H1 (cell line): ENCODE measurements at regions not wholly inside any gene's neighbourhood (a gene's known extent, or its start where the extent isn't known, plus 50 kb on each side); places are given as distances from the start of the nearest gene placed in this dataset.

ENCODE experiments used
- CTCF ChIA-PET: fragments of 300-600 bp; sonication (Branson Sonifier 250); formaldehyde crosslinking; loops from one replicate; lab custom pipeline; 2021; ENCODE audit not compliant: partially characterized antibody; lab: Charles Lee
- POLR2A ChIA-PET: fragments of 300-600 bp; sonication (Branson Sonifier 250); formaldehyde crosslinking; loops from one replicate; lab custom pipeline; 2021; ENCODE audit warnings: inconsistent platforms; ENCODE audit not compliant: partially characterized antibody; lab: Charles Lee
- DNase-seq, 2 experiments: peaks; one replicate each; pipeline versions ENCODE4 v3.0.0 to v3.0.0-alpha.2; 2010 to 2022; ENCODE audit warnings: low spot score in 2 of 2, low read depth in 1 of 2, mixed read lengths in 1 of 2
- FAIRE-seq: peaks from 2 replicates; lab custom pipeline; 2011; peaks lifted over from hg19 to GRCh38; lab: Jason Lieb, UNC
- H2AFZ ChIP-seq: 2 replicates; pipeline ENCODE4 v1.8.1; 2012; ENCODE audit warnings: low read length, inconsistent platforms
- H2AK5ac ChIP-seq: 2 replicates; pipeline ENCODE4 v1.6.1; 2013; ENCODE audit warnings: low read depth, low read length
- H2BK120ac ChIP-seq: replicated peaks from 2 replicates; pipeline ENCODE3; 2013; ENCODE audit warnings: low read depth, low read length, inconsistent platforms
- H2BK12ac ChIP-seq: 2 replicates; pipeline ENCODE4 v1.6.1; 2013; ENCODE audit warnings: low read depth, low read length
- H2BK15ac ChIP-seq: 2 replicates; pipeline ENCODE4 v1.6.1; 2013; ENCODE audit warnings: low read length
- H2BK20ac ChIP-seq: 2 replicates; pipeline ENCODE4 v1.6.1; 2013; ENCODE audit warnings: low read length
- H2BK5ac ChIP-seq: 2 replicates; pipeline ENCODE4 v1.6.1; 2013; ENCODE audit warnings: low read depth, low read length
- H3K14ac ChIP-seq: 2 replicates; pipeline ENCODE4 v1.6.1; 2013; ENCODE audit warnings: inconsistent platforms; ENCODE audit not compliant: insufficient read length
- H3K18ac ChIP-seq: 2 replicates; pipeline ENCODE4 v1.6.1; 2013; ENCODE audit warnings: low read length; ENCODE audit errors: extremely low read depth
- H3K23ac ChIP-seq: 2 replicates; pipeline ENCODE4 v1.6.1; 2013; ENCODE audit warnings: inconsistent platforms; ENCODE audit not compliant: insufficient read length
- H3K23me2 ChIP-seq: 2 replicates; pipeline ENCODE4 v1.6.1; 2013; ENCODE audit warnings: low read depth, low read length
- H3K27ac ChIP-seq: 2 replicates; pipeline ENCODE4 v1.6.1; 2011; ENCODE audit warnings: low read depth, low read length, inconsistent platforms
- H3K27me3 ChIP-seq, 4 experiments: replicated peaks in 1 of 4; 1 replicate in 1 of 4; 2 replicates in 3 of 4; pipeline versions ENCODE4 v1.6.1 to v1.8.1; 2011 to 2013; ENCODE audit warnings: low read length in 3 of 4, mild to moderate bottlenecking in 3 of 4, inconsistent platforms in 2 of 4, mixed read lengths in 2 of 4, moderate library complexity in 1 of 4; ENCODE audit not compliant: control insufficient read depth in 3 of 4, insufficient read depth in 3 of 4; ENCODE audit errors: extremely low read depth in 1 of 4
- H3K36me3 ChIP-seq, 4 experiments: 2 replicates each; pipeline versions ENCODE4 v1.6.1 to v1.8.1; 2011 to 2013; ENCODE audit warnings: mild to moderate bottlenecking in 4 of 4, low read length in 3 of 4, moderate library complexity in 2 of 4, control low read depth in 1 of 4, inconsistent platforms in 1 of 4; ENCODE audit not compliant: insufficient read depth in 4 of 4, control insufficient read depth in 2 of 4
- H3K4ac ChIP-seq: replicated peaks from 2 replicates; pipeline ENCODE3; 2013; ENCODE audit warnings: low read length, low read depth, mixed read lengths, inconsistent platforms; ENCODE audit not compliant: insufficient read length
- H3K4me1 ChIP-seq, 4 experiments: replicated peaks in 1 of 4; 1 replicate in 1 of 4; 2 replicates in 3 of 4; pipeline versions ENCODE4 v1.6.1 to v1.8.1; 2011 to 2013; ENCODE audit warnings: low read length in 3 of 4, inconsistent platforms in 2 of 4, mixed read lengths in 1 of 4; ENCODE audit not compliant: insufficient read depth in 4 of 4, control insufficient read depth in 3 of 4
- H3K4me2 ChIP-seq, 2 experiments: 2 replicates each; pipeline versions ENCODE4 v1.6.1 to v1.8.1; 2011 to 2013; ENCODE audit warnings: low read depth in 2 of 2, low read length in 2 of 2, control low read depth in 1 of 2, inconsistent platforms in 1 of 2, mild to moderate bottlenecking in 1 of 2; ENCODE audit not compliant: insufficient read depth in 1 of 2
- H3K4me3 ChIP-seq, 4 experiments: fragments of 200-600, 300-600 bp in 1 of 4; sonication (generic), shearing (Covaris generic), sonication (Bioruptor Twin) in 1 of 4; 2 replicates each; pipeline versions ENCODE4 v1.5.1 to v1.8.1; 2011 to 2016; ENCODE audit warnings: low read length in 4 of 4, low read depth in 3 of 4, control low read depth in 2 of 4, inconsistent platforms in 2 of 4, mild to moderate bottlenecking in 2 of 4, mixed read lengths in 1 of 4, moderate library complexity in 1 of 4; ENCODE audit not compliant: insufficient read depth in 2 of 4; ENCODE audit errors: extremely low read depth in 1 of 4
- H3K56ac ChIP-seq: replicated peaks from 2 replicates; pipeline ENCODE3; 2013; ENCODE audit warnings: low read depth, mild to moderate bottlenecking, mixed read lengths, low read length, inconsistent platforms; ENCODE audit not compliant: insufficient read length
- H3K79me1 ChIP-seq: 2 replicates; pipeline ENCODE4 v1.6.1; 2013; ENCODE audit warnings: low read depth, low read length, control low read depth
- H3K79me2 ChIP-seq, 2 experiments: 2 replicates each; pipeline versions ENCODE4 v1.6.1 to v1.8.1; 2012 to 2013; ENCODE audit warnings: low read length in 2 of 2, mild to moderate bottlenecking in 2 of 2, inconsistent platforms in 1 of 2; ENCODE audit not compliant: insufficient read depth in 2 of 2, control insufficient read depth in 1 of 2
- H3K9ac ChIP-seq, 4 experiments: replicated peaks in 1 of 4; 1 replicate in 1 of 4; 2 replicates in 3 of 4; pipeline versions ENCODE4 v1.6.1 to v1.8.1; 2011 to 2013; ENCODE audit warnings: low read depth in 3 of 4, low read length in 3 of 4, control low read depth in 2 of 4, mild to moderate bottlenecking in 2 of 4, moderate library complexity in 2 of 4, inconsistent platforms in 1 of 4; ENCODE audit errors: extremely low read depth in 1 of 4
- H3K9me3 ChIP-seq, 2 experiments: 2 replicates each; pipeline versions ENCODE4 v1.6.1 to v1.8.1; 2012 to 2013; ENCODE audit warnings: mild to moderate bottlenecking in 2 of 2, moderate library complexity in 2 of 2, control low read depth in 1 of 2, inconsistent platforms in 1 of 2, low read depth in 1 of 2, low read length in 1 of 2, mixed read lengths in 1 of 2; ENCODE audit not compliant: insufficient read depth in 2 of 2
- H4K20me1 ChIP-seq, 2 experiments: replicated peaks in 1 of 2; 2 replicates each; pipeline versions ENCODE3 to v1.8.1; 2011 to 2013; ENCODE audit warnings: inconsistent platforms in 2 of 2, low read length in 2 of 2, mild to moderate bottlenecking in 1 of 2; ENCODE audit not compliant: insufficient read depth in 2 of 2, control insufficient read depth in 1 of 2
- H4K5ac ChIP-seq: 2 replicates; pipeline ENCODE4 v1.6.1; 2013; ENCODE audit warnings: low read length, low read depth, mixed read lengths, inconsistent platforms; ENCODE audit not compliant: insufficient read length
- H4K8ac ChIP-seq: 2 replicates; pipeline ENCODE4 v1.8.0; 2013; ENCODE audit warnings: mild to moderate bottlenecking, moderate library complexity, low read length, inconsistent platforms; ENCODE audit not compliant: insufficient read depth; ENCODE audit errors: extremely low read depth
- H4K91ac ChIP-seq: replicated peaks from 2 replicates; pipeline ENCODE3; 2013; ENCODE audit warnings: low read length, mixed read lengths, inconsistent platforms; ENCODE audit not compliant: insufficient read length
- MAFK ChIP-seq: IDR thresholded peaks from 2 replicates; pipeline ENCODE4 v1.6.1; 2012; ENCODE audit warnings: low read depth, mild to moderate bottlenecking, improper control_type of control experiment, low read length
- NANOG ChIP-seq: IDR thresholded peaks from 2 replicates; pipeline ENCODE4 v1.6.1; 2011; ENCODE audit warnings: low read length, low read depth, mild to moderate bottlenecking, inconsistent platforms; ENCODE audit not compliant: insufficient read depth, poor library complexity, severe bottlenecking
- SIX5 ChIP-seq: IDR thresholded peaks from 2 replicates; pipeline ENCODE4 v1.6.1; 2011; ENCODE audit warnings: mild to moderate bottlenecking, low read depth, low read length
- SRF ChIP-seq: IDR thresholded peaks from 2 replicates; pipeline ENCODE4 v1.6.1; 2011; ENCODE audit warnings: mild to moderate bottlenecking, low read depth, low read length, moderate library complexity
- ZNF274 ChIP-seq: IDR thresholded peaks from 2 replicates; pipeline ENCODE4 v1.7.0; 2012; ENCODE audit warnings: low read length, borderline replicate concordance; ENCODE audit errors: extremely low read depth
- WGBS, 2 experiments: shearing (Covaris generic) in 1 of 2; methylation state at CpG; one replicate each; pipeline versions ENCODE4 v1.1.6 to v1.1.7; 2013 to 2015; ENCODE audit warnings: low lambda C conversion rate in 2 of 2, mixed read lengths in 2 of 2, inconsistent platforms in 1 of 2, low coverage in 1 of 2, missing lambda C conversion rate in 1 of 2; ENCODE audit not compliant: insufficient replicate concordance in 2 of 2, insufficient coverage in 1 of 2, insufficient read length in 1 of 2; ENCODE audit errors: extremely low coverage in 1 of 2, missing lambda C conversion rate in 1 of 2; 5-methylcytosine and 5-hydroxymethylcytosine counted together
- TF ChIP-seq, protein P1 (sequence below): IDR thresholded peaks from 2 replicates; pipeline ENCODE4 v1.6.1; 2012; ENCODE audit warnings: inconsistent platforms

DNA sequence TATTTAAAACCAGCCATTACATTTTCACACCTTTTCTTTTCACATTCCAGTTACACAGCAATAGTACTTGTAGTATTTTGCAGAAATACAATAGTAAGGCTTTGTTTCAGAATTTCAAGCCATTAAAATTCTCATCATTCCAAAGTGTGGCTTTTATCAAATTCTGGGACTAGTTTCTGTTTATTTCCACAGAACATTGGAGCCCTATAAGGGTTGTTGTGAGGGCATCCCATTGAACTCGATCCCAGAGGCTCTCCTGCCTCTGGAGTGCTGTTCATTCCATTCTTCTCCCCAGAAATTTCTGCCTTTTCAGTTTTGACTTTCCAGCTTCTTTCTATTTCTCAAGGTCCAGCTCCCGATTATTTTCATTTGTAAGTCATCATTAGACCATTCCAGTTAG lies 645.5 kb downstream of the ADGRL2 start:
- no peak overlapping the region for H2BK120ac ChIP-seq
- H3K9me3 ChIP-seq = no peaks in the 10 kb centered on the region
- H2AFZ ChIP-seq = no peak overlapping the region
- no peaks in the 10 kb centered on the region for H4K20me1 ChIP-seq
- H3K36me3 ChIP-seq = no peaks in the 10 kb centered on the region
- no peak overlapping the region for H3K56ac ChIP-seq
- no peak overlapping the region for H3K23ac ChIP-seq
- no peak overlapping the region for H2AK5ac ChIP-seq
- no peak overlapping the region for H3K14ac ChIP-seq
- no peaks in the 10 kb centered on the region for H3K79me1 ChIP-seq
- H2BK15ac ChIP-seq = no peak overlapping the region
- no peaks in the 10 kb centered on the region for H3K4me1 ChIP-seq
- no peak overlapping the region for H2BK5ac ChIP-seq
- H4K8ac ChIP-seq = no peak overlapping the region
- H3K79me2 ChIP-seq = no peaks in the 10 kb centered on the region
- H3K4me3 ChIP-seq = no peak overlapping the region
- H3K9ac ChIP-seq = no peak overlapping the region
- no peak overlapping the region for H2BK12ac ChIP-seq
- no peak for DNase-seq
- CTCF ChIA-PET = no interaction called here
- H3K23me2 ChIP-seq = no peaks in the 10 kb centered on the region
- POLR2A ChIA-PET = no interaction called here
- 85% methylated on average over 2 of the region's 2 CpGs; no CpG with 5 or more reads in 1 of the 2 experiments for WGBS, 2 experiments
- no peaks in the 10 kb centered on the region for H3K27me3 ChIP-seq
- no peak overlapping the region for H3K4me2 ChIP-seq
- no peak overlapping the region for H3K18ac ChIP-seq
- no peak overlapping the region for H4K5ac ChIP-seq
- no peak overlapping the region for H3K27ac ChIP-seq
- FAIRE-seq = no peak
- H4K91ac ChIP-seq = no peak overlapping the region
- H3K4ac ChIP-seq = no peak overlapping the region
- H2BK20ac ChIP-seq = no peak overlapping the region
- no peak for TF ChIP-seq MAFK
- TF ChIP-seq SRF = no peak
- no peak for TF ChIP-seq NANOG
- no peak for TF ChIP-seq ZNF274
- no peak for TF ChIP-seq SIX5
- TF ChIP-seq, protein P1, sequence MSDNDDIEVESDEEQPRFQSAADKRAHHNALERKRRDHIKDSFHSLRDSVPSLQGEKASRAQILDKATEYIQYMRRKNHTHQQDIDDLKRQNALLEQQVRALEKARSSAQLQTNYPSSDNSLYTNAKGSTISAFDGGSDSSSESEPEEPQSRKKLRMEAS = no peak
